HG02884 (cell line): ENCODE measurements at regions not wholly inside any gene's neighbourhood (a gene's known extent, or its start where the extent isn't known, plus 50 kb on each side); places are given as distances from the start of the nearest gene placed in this dataset.
"Not testable (repeated sequence)": the region's sequence is repeated elsewhere in the genome, so short reads cannot be mapped to it uniquely, and the experiment has no call there.

Source experiments
- ATAC-seq: cut with Tn5 transposase; IDR thresholded peaks from one replicate; pipeline ENCODE4 v1.9.1; 2021; ENCODE audit warnings: mild to moderate bottlenecking, moderate library complexity; ENCODE audit not compliant: unreplicated experiment

DNA sequence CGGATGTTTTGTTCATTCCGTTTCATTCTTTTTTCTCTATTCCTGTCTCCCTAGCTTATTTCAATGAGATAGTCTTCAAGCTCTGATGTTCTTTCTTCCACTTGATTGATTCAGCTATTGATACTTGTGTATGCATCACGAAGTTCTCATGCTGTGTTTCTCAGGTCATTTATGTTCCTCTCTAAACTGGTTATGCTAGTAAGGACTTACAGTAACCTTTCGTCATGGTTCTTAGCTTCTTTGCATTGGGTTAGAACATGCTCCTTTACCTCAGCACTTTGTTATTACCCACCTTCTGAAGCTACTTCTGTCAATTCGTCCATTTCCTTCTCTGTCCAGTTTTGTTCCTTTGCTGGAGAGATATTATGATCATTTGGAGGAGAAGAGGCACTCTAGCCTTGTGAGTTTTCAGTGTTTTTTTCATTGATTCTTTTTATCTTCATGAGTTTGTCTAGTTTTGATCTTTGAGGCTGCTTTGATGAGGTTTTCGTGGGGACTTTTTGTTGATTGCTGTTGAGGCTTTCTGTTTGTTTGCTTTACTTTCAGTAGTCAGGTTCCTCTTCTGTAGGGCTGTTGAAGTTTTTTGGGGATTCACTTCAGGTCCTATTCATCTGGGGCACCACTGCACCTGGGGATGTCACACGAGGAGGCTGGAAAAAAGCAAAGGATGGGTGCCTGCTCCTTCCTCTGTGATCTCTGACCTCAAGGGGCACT, 496.9 kb upstream of the LRRC7 start:
- ATAC-seq, result no peak

DNA sequence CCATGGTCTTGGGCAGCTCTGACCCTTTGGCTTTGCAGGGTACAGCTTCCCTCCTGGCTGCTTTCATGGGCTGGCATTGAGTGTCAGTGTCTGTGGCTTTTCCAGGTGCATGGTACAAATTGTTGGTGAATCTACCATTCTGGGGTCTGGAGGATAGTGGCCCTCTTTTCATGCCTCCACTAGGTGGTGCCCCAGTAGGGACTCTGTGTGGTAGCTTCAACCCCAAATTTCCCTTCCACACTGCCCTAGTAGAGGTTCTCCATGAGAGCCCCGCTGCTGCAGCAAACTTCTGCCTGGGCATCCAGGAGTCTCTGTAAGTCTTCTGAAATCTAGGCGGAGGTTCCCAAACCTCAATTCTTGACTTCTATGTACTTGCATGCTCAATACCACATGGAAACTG, 494.5 kb upstream of the LRRC7 start:
- ATAC-seq, result no peak

DNA sequence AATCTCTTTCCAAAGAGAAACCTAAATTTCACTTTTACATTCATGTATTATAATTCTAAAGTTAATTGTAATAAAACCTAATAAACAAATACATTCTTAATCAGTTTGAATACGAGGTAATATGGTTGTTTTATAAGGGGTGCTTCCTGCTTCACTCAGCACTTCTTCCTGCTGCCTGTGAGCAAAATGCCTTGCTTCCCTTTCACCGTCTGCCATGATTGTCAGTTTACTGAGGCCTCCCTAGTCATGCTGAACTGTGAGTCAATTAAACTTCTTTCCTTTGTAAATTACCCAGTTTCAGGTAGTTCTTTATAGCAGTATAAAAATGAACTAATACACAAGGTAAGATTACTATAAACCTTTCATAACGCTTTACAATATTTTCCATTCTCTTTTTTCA, 491.1 kb upstream of the LRRC7 start:
- ATAC-seq, result no peak

DNA sequence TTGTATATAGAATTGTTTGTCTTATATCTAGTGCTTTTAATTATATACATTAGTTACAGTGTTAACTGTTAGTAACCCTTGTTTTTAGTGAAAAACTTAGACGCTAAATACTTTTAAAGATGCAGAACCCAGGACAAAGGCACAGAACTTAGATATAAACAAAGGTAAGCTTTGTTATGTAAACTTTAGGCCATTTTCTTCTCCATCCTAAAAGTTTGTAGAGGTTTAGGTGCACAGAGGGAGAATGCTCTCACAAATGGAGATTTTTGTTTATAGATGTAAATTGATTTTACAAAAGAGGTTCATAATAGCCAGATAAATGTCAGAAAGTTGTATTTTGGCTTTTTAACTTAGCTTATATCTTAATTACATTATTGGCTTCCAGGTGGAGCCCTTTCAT, 490.5 kb upstream of the LRRC7 start:
- ATAC-seq, result no peak

DNA sequence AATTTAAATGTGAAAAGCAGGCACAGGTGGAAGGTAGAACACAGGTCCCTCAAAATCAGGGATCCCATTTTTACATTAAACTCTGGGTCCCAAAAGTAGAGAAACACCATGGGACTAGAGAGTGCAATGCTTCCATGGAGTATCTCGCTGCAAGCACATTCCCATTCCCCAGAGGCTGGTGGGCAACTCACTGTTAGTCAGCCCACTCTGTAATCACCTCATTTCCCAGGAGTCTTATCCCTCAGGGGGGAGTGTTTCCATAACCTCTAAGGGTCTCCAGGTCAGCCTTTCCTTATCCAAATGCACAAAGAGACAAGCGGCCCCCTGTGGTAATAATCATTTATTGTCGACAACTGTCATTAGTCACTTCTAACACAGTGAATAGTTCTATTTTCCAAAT, 490.1 kb upstream of the LRRC7 start:
- no peak for ATAC-seq

DNA sequence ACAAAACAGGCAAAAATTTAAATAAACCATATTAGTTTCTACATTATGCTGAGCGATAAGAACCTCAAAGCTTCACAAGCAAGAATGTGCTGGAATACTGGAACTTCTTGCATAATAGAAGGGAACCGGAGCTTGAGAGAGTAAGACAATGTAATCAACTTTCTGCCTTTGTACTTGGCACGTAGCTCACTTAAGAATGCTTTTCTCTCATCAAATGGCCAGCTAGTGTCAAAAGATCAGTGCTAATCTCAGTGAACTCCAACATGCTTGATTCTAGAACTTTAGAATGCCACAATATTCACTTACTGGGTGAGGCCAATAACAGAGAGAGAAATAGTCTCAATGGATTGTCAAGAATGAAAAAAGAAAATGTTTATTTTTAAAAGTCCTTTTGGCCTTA, 486.1 kb upstream of the LRRC7 start:
- no peak for ATAC-seq

DNA sequence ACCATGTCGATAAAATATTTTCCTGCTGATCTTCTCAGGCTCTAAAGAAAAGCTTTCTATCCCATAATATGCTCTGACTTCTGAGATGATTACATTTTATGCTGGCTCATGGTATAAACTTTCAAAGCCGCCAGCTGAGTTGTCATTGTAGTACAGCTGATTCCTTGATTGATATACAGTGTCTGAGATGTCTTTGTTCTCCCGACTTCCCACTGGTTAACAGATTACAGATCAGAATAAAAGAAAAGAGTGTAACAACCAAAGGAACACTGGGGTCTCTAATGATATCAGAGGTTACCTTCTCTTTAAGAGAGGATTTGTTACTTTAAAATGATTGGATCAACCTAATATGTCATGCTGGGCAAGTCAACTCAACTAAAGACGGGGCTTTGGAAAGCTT, 485.4 kb upstream of the LRRC7 start:
- ATAC-seq, result no peak

DNA sequence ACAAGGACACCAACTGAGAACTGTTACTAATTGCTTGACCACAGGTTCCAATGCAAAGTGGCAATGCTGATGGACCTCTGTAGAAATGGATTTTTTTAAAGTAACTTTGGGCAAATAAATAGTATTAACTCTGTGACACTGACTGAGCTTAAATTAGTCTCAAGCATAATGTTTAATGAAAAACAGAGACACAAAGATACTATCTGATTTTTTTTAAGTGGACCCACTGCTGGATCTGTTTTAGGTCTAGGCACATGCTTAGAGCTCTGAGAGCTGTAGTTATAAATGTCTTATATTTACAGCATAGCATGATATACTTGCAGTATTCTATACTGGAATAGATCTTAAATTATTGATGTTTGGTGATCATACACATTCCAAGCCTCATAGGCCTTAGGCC, 481.6 kb upstream of the LRRC7 start:
- ATAC-seq, result no peak

DNA sequence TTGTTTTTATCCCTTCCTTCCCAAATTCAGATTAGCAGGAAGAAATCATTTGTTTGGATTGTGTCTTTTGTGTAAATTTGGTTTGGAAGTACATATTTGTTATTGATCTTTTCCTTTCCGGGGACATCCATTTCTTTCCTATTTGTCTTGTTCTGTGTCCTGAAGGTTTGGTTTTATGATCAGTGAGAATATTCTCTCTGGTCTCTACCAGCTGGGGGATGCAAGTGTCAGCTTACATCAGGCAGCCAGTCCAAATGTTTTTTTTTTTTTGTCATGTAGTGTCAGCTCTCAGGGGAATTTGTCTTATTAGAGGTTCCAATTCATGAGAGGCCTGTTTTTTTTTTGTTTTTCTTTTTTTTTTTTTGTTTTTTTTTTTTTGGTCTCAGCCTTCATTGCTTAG, 479.2 kb upstream of the LRRC7 start:
- ATAC-seq, result no peak

DNA sequence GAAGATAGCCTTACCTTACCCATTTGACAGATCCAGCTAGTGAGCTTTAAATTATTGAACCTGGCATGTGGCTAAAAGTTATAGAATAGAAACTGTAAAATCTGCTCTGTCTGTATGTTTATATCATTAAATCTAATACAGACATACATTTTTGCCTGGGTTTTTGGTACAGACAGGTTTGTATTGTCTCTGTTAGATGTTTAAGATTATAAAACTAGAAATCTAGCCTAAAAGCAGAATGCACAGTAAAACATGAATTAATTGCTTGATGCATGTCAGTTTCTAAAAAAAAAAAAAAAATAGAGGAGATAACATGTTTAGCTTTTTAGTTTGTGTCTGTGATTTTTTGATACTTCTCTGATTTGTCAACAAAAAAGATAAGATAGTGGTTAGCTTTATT, 477.6 kb upstream of the LRRC7 start:
- ATAC-seq, result no peak

DNA sequence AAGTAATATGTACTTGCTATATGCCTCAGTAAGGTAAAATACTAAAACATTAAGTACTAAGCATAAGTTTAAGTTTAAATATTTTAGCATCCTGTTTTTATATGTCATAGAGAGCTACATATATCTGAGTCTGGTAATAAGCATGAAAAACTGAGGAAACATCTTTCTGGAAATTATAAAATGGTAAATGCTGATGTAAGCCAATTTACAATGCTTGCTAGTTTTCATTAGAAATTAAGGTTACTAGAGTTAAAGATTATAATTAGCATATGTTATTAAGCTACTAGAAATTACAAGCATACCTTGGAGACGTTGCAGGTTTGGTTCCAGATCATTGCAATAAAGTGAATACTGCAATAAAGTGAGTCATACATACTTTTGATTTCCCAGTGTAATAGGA, 477.0 kb upstream of the LRRC7 start:
- no peak for ATAC-seq

DNA sequence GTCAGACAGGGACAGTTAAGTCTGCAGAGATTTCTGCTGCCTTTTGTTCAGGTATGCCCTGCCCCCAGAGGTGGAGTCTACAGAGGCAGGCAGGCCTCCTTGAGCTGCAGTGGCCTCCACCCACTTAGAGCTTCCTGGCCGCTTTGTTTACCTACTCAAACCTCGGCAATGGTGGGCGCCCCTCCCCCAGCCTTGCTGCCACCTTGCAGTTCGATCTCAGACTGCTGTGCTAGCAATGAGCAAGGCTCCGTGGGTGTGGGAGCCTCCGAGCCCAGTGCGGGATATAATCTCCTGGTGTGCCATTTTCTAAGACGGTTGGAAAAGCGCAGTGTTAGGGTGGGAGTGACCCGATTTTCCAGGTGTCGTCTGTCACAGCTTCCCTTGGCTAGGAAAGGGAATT, 465.7 kb upstream of the LRRC7 start:
- not testable (repeated sequence) for ATAC-seq

DNA sequence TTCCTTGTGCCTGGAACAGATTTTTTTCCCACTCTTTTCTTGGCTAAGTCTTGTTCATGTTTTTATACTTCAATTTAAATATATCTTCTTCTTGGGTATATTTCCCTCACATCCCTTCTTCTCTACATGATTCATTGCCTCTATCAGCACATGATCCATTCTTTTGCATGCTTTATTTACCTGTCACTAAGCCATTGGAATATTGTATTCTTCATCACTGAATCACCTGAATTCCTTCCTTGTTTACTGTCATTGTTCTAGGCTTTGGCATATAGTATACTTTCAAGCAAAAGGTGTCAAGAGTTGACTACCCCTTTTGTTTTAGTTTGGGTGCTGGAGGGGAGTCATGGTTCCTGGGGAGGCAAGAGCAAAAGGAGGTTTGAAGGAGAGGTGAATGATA, 464.5 kb upstream of the LRRC7 start:
- ATAC-seq, result no peak

DNA sequence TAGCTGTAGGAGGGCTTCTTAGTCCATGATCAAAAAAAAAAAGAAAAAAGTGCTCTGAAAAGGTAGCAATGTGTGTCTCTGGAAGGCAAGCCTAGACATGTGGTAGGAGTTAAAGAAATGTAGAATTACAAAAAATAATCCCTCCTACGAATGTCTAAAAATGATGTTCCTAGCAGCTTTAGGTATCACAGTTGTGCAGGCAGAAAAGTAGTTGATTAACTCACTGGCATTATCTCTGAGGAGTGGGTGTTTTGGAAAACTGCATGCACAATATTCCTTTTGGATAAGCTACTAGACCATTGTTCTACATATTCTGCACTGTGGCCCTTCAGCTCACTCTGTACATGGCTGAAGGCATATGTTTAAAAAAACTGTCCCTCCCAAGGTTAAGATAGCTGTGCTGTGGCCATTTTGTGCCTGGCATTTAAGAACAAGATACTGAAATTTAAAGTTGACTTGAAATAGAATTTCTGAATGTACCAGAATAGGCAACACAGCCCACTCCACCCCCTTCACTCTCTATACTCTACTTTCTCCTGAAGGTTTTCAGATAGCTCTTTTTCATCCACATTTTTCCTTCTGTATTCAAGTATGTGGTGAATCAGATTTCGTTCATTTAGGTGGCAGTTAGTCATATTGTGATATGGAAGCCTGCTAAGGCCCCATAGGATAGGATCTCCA, 463.9 kb upstream of the LRRC7 start:
- ATAC-seq, result no peak

DNA sequence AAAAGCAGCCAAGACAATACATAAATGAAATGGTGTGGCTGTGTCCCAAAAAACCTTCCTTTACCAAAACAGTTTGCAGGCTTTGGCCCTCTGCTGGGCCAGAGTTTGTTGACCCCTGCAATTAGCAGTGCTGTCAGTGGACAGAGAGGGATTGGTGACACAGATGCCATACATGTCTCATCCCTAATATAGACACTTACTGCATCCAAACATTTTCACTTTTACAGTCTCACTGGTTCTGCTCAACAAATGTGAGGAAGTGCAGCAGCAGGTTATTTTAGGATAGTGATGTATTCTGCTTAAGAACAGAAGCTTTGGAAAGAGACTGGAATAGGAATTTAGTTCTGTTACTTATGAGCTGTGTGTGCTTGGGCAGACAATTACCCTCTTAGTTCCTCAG, 462.8 kb upstream of the LRRC7 start:
- ATAC-seq, result no peak

DNA sequence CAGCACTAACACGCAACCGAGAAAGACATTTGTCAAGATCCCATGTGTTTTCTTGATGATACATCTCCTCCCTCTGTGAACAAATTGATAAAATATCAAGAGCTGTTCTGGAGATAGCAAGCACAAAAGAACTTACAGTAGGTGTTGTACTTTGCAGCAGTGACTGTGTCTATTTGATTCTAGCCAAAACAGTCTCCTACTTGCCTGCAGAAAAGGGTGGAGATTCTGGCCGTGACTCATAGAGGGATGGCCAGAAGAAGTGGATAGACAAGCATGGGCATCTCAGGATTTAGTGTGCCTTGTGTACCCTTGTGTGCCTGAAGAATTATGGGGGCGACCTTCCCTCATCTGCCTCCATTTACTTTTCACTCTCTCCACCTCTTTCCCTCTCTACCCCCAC, 458.4 kb upstream of the LRRC7 start:
- ATAC-seq, result no peak

DNA sequence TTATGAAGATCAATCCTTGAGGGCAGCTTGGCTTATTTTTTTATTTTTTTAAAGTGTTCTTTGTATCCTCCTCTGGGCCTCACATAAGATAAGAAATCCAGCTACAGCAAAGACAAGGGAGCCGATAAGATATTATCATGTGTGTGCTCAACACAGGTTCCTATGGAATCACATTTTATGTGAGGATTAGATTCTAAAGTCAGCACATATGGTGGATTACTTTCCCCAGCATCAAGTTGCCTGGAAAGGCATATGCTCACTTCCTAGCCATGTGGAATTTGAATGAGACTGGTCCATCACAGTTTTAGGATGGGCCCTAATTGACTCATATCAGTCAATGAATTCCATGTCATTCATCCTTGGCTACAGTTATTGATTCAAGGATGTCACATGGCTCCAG, 456.9 kb upstream of the LRRC7 start:
- no peak for ATAC-seq

DNA sequence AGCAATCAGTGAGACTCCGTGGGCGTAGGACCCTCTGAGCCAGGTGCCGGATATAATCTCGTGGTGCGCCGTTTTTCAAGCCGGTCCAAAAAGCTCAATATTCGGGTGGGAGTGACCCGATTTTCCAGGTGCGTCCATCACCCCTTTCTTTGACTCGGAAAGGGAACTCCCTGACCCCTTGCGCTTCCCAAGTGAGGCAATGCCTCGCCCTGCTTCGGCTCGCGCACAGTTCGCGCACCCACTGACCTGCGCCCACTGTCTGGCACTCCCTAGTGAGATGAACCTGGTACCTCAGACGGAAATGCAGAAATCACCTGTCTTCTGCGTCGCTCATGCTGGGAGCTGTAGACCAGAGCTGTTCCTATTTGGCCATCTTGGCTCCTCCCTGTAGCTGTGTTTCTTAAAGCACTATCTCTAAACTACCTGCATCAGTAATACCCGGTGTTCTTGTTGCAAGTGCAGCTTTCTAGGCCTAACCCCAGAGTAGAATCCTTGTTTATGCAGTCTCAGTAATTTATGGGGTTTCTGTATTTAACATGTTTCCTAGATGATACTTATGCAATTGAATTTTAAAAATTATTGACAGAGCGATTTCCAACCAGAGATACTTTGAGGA, 447.5 kb upstream of the LRRC7 start:
- not testable (repeated sequence) for ATAC-seq

DNA sequence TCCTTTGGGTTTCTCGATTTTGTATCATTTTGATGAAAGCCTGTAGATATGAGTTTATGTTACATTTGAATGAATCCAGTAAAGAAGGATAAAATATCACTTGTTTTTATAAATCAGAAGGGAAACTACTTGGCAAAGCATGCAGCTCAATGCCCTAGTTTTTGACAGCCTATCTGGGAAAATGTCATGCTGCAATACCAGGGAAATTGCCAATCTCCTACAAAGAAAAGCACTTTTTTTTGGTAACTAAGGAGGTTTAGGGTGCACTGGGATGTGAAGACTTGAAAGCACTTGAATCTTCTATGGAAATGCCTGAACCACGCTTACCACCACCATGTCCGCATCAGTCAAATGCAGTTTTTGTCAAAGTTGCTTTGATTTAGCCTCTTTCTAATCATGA, 446.9 kb upstream of the LRRC7 start:
- ATAC-seq, result no peak

DNA sequence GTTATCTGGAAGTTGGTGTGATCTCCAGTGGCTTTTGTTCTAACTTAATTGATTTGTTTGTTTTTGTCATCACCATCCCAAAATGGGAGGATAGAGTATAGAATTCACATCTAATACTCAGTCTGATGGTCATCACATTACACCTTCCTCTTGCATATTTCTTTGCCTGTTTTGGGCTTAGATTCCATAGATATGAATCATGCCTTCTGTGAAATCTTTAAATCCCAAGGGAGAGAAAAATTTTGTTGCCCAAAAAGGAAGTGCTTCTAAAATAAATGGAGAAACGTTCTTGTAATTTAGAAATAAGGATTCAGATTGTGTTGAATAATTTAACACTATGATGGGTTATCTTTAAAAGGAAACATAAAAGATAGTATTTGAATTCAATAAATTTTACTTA, 446.0 kb upstream of the LRRC7 start:
- ATAC-seq, result no peak

DNA sequence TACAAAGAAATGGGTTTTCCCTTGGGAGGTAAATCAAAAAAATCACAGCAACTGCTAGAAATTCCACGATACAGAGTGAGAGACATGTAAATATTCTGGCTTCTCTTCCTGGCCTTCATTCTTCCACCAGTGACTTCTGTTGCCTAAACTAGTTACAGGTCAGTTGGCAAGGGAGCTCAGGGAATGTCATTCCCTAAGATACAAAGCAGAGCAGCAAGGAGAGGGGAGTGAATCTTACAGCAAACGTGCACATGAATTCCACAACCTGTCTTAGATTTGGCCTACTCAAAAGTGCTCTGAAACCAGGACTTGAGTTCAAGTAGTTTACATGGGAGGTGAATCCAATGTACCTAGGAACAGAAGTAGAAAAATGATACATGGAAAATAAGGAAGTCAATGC, 445.3 kb upstream of the LRRC7 start:
- ATAC-seq, result no peak

DNA sequence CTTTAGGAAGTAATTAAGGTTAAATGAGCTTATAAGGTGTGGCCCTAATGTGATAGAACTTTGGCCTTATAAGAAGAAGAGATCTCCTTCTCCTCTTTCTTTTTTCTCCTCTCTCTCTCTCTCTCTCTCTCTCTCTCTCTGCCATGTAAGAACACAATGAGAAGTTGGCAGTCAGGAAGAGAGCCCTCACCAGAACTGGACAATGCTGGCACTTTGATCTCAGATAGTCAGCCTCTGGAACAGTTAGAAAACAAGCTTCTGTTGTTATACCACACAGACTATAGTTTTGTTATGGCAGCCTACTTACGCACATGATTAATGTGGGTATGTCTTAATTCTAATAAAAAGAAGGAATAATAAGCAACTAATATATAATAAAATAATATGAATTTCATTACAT, 444.2 kb upstream of the LRRC7 start:
- no peak for ATAC-seq

DNA sequence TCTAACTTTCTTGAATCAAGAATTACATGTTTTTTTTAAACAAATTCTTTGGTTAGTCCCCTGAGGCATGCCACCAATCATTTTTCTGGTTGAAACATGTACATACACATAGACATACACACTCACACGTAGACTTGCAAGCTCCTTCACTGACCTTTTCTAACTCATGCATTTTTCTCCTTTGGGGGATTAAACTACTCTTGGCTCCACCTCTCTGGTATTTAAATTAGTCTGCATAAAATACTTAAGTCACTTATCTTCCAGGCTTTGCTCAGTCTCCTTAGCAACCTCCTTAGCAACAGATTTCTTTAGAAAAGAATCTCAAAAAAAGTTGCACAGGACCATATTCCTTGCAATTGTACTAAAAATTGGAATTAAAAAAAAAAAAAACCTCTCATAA, 440.9 kb upstream of the LRRC7 start:
- no peak for ATAC-seq
